HEK293 (cell line): ENCODE measurements at regions not wholly inside any gene's neighbourhood (a gene's known extent, or its start where the extent isn't known, plus 50 kb on each side); places are given as distances from the start of the nearest gene placed in this dataset.

Source experiments
- CTCF ChIA-PET: fragments of 350-600 bp; formaldehyde crosslinking; extraction: SDS; loops from one replicate; lab custom pipeline; 2021; ENCODE audit warnings: antibody characterized with exemption; lab: Yijun Ruan, JAX
- POLR2A ChIA-PET: fragments of 300-600 bp; formaldehyde crosslinking; extraction: SDS; loops from one replicate; lab custom pipeline; 2020; ENCODE audit warnings: antibody characterized with exemption, inconsistent platforms; lab: Yijun Ruan, JAX
- H3K27ac ChIP-seq: fragments of 200-500 bp; sonication (Bioruptor generic); 2 replicates; pipeline ENCODE4 v1.5.1; 2014; ENCODE audit warnings: low read depth, low read length, control low read depth, inconsistent platforms; ENCODE audit errors: extremely low read depth
- H3K36me3 ChIP-seq, 2 experiments: fragments of 200-500 bp in 1 of 2; sonication (Bioruptor generic) in 1 of 2; 1 replicate in 1 of 2; 2 replicates in 1 of 2; pipeline ENCODE4 v1.5.1; 2014 to 2017; ENCODE audit warnings: inconsistent platforms in 2 of 2, low read length in 2 of 2; ENCODE audit not compliant: control insufficient read depth in 2 of 2, insufficient read depth in 1 of 2
- H3K4me1 ChIP-seq: fragments of 200-500 bp; sonication (Bioruptor generic); 2 replicates; pipeline ENCODE4 v1.5.1; 2014; ENCODE audit warnings: mild to moderate bottlenecking, low read length, inconsistent platforms; ENCODE audit not compliant: control insufficient read depth, insufficient read depth
- H3K4me3 ChIP-seq: 2 replicates; pipeline ENCODE4 v1.5.1; 2011; ENCODE audit warnings: low read depth, mild to moderate bottlenecking, control low read depth, low read length, moderate library complexity
- H3K9me3 ChIP-seq: fragments of 200-500 bp; sonication (Bioruptor generic); 2 replicates; pipeline ENCODE4 v1.5.1; 2014; ENCODE audit warnings: low read depth, low read length, inconsistent platforms; ENCODE audit not compliant: control insufficient read depth, insufficient read depth
- ATF2 ChIP-seq: fragments of 450-650 bp; formaldehyde crosslinking; IDR thresholded peaks from 2 replicates; pipeline ENCODE4 v1.5.1; 2016; ENCODE audit warnings: missing biosample characterization, missing genetic modification characterization, low read depth
- EGR2 ChIP-seq: fragments of 450-650 bp; formaldehyde crosslinking; IDR thresholded peaks from 2 replicates; pipeline ENCODE4 v1.5.1; 2016; ENCODE audit warnings: low read depth, missing biosample characterization, missing genetic modification characterization
- OVOL3 ChIP-seq: fragments of 450-650 bp; formaldehyde crosslinking; IDR thresholded peaks from 2 replicates; pipeline ENCODE4 v1.5.1; 2016; ENCODE audit warnings: missing biosample characterization, missing genetic modification characterization
- ZEB2 ChIP-seq: fragments of 450-650 bp; formaldehyde crosslinking; IDR thresholded peaks from 2 replicates; pipeline ENCODE4 v1.5.1; 2016; ENCODE audit warnings: missing biosample characterization, missing genetic modification characterization
- ZFHX2 ChIP-seq: fragments of 450-650 bp; formaldehyde crosslinking; conservative IDR thresholded peaks from 2 replicates; pipeline ENCODE4 v1.5.1; 2016; ENCODE audit warnings: missing biosample characterization, missing genetic modification characterization
- ZFP41 ChIP-seq: fragments of 450-650 bp; formaldehyde crosslinking; IDR thresholded peaks from 2 replicates; pipeline ENCODE4 v1.5.1; 2016; ENCODE audit warnings: missing biosample characterization, missing genetic modification characterization, borderline replicate concordance
- ZNF155 ChIP-seq: fragments of 450-650 bp; formaldehyde crosslinking; IDR thresholded peaks from 2 replicates; pipeline ENCODE4 v1.5.1; 2016; ENCODE audit warnings: missing biosample characterization, missing genetic modification characterization
- ZNF26 ChIP-seq: fragments of 450-650 bp; formaldehyde crosslinking; IDR thresholded peaks from 2 replicates; pipeline ENCODE4 v1.5.1; 2016; ENCODE audit warnings: missing biosample characterization, missing genetic modification characterization
- ZNF266 ChIP-seq: fragments of 450-650 bp; formaldehyde crosslinking; IDR thresholded peaks from 2 replicates; pipeline ENCODE4 v1.5.1; 2016; ENCODE audit warnings: missing biosample characterization, missing genetic modification characterization, low read depth
- ZNF280C ChIP-seq: fragments of 450-650 bp; formaldehyde crosslinking; IDR thresholded peaks from 2 replicates; pipeline ENCODE4 v1.5.1; 2016; ENCODE audit warnings: missing biosample characterization, missing genetic modification characterization
- ZNF514 ChIP-seq: fragments of 450-650 bp; formaldehyde crosslinking; IDR thresholded peaks from 2 replicates; pipeline ENCODE4 v1.5.1; 2016; ENCODE audit warnings: missing biosample characterization, missing genetic modification characterization
- ZNF518A ChIP-seq: fragments of 450-650 bp; formaldehyde crosslinking; conservative IDR thresholded peaks from 2 replicates; pipeline ENCODE4 v1.5.1; 2016; ENCODE audit warnings: low read depth, missing biosample characterization, missing genetic modification characterization
- ZNF548 ChIP-seq: fragments of 450-650 bp; formaldehyde crosslinking; IDR thresholded peaks from 2 replicates; pipeline ENCODE4 v1.5.1; 2016; ENCODE audit warnings: missing biosample characterization, missing genetic modification characterization
- ZNF549 ChIP-seq: fragments of 450-650 bp; IDR thresholded peaks from 2 replicates; pipeline ENCODE4 v1.5.1; 2018; ENCODE audit warnings: missing biosample characterization, missing genetic modification characterization, mild to moderate bottlenecking, inconsistent platforms, moderate library complexity
- ZNF658 ChIP-seq: fragments of 450-650 bp; formaldehyde crosslinking; IDR thresholded peaks from 2 replicates; pipeline ENCODE4; 2016; ENCODE audit warnings: missing biosample characterization, missing genetic modification characterization
- ZNF677 ChIP-seq: fragments of 450-650 bp; IDR thresholded peaks from 2 replicates; pipeline ENCODE4 v1.5.0; 2018; ENCODE audit warnings: missing biosample characterization, mild to moderate bottlenecking, missing genetic modification characterization, moderate library complexity

GRCh38 chr5:133898440-133898839 is 70.0 kb downstream of the C5orf15 start (continued):
- TF ChIP-seq ZNF280C (tag by site-specific recombination) (no peak), ZNF677 (tag by site-specific recombination) (no peak), ZNF26 (tag by site-specific recombination) (no peak)

GRCh38 chr5:133897431-133897830 is 71.0 kb downstream of the C5orf15 start:
- POLR2A ChIA-PET = no interaction called here

More at GRCh38 chr5:133897431-133897830, 71.0 kb downstream of the C5orf15 start:
- Histone ChIP-seq H3K9me3 (no peaks in the 10 kb centered on the region), H3K36me3 (no peaks in the 10 kb centered on the region), H3K4me3 (no peak overlapping the region), H3K27ac (no peak overlapping the region), H3K4me1 (no peaks in the 10 kb centered on the region)
- no peak for TF ChIP-seq ZFP41 (tag by site-specific recombination)
- TF ChIP-seq ZNF549 (tag by site-specific recombination) = no peak
- no peak for TF ChIP-seq ATF2 (tag by site-specific recombination)
- TF ChIP-seq ZNF514 = no peak
- TF ChIP-seq ZNF548 (tag by site-specific recombination) = no peak
- peak; percentile 50; the same call in 1 of the 2 replicates for TF ChIP-seq EGR2 (tag by site-specific recombination)
- no peak for TF ChIP-seq ZEB2 (tag by site-specific recombination)
- TF ChIP-seq ZNF518A (tag by site-specific recombination) = no peak
- no peak for TF ChIP-seq ZNF266 (tag by site-specific recombination)
- TF ChIP-seq ZFHX2 (tag by site-specific recombination) = 0 out of 2 replicates have a peak, but pooled peaks have one; percentile 17
- no peak for TF ChIP-seq ZNF658
- TF ChIP-seq OVOL3 (tag by site-specific recombination) = no peak
- no peak for TF ChIP-seq ZNF155 (tag by site-specific recombination)
- CTCF ChIA-PET = no interaction called here
